Forelimb muscle (tissue), 1 donor: ENCODE measurements at regions not wholly inside any gene's neighbourhood (a gene's known extent, or its start where the extent isn't known, plus 50 kb on each side); places are given as distances from the start of the nearest gene placed in this dataset.
"Not testable (repeated sequence)": the region's sequence is repeated elsewhere in the genome, so short reads cannot be mapped to it uniquely, and the experiment has no call there.

Experiments
- DNase-seq: peaks from one replicate; pipeline ENCODE4 v3.0.0-alpha.2; 2013; ENCODE audit warnings: low read depth

- no peak for DNase-seq
Measured at GRCh38 chr7:108627476-108628051, 57.9 kb downstream of the DNAJB9 start.

GRCh38 chr7:108628678-108629077 is 59.0 kb downstream of the DNAJB9 start:
- no peak for DNase-seq

- DNase-seq = peak; percentile 51
Measured at GRCh38 chr7:108629651-108630400, 60.2 kb downstream of the DNAJB9 start.

GRCh38 chr7:108634036-108634435 is 64.4 kb downstream of the DNAJB9 start:
- no peak for DNase-seq

GRCh38 chr7:108634535-108634934 is 64.9 kb downstream of the DNAJB9 start:
- DNase-seq = no peak

GRCh38 chr7:108637049-108637621 is 67.5 kb downstream of the DNAJB9 start:
- no peak for DNase-seq

- DNase-seq = no peak
Measured at GRCh38 chr7:108642126-108642525, 72.5 kb downstream of the DNAJB9 start.

GRCh38 chr7:108643136-108643535 is 73.5 kb downstream of the DNAJB9 start:
- no peak for DNase-seq

- DNase-seq = no peak
Measured at GRCh38 chr7:108648989-108649388, 79.3 kb downstream of the DNAJB9 start.

GRCh38 chr7:108650467-108650866 is 80.8 kb downstream of the DNAJB9 start:
- peak; percentile 14 for DNase-seq

- no peak for DNase-seq
Measured at GRCh38 chr7:108652886-108653285, 83.2 kb downstream of the DNAJB9 start.

- no peak for DNase-seq
Measured at GRCh38 chr7:108653526-108653925, 83.9 kb downstream of the DNAJB9 start.

GRCh38 chr7:108657140-108657726 is 87.6 kb downstream of the DNAJB9 start:
- DNase-seq = not testable (repeated sequence)

- no peak for DNase-seq
Measured at GRCh38 chr7:108659261-108659660, 89.6 kb downstream of the DNAJB9 start.

- no peak for DNase-seq
Measured at GRCh38 chr7:108659867-108660266, 90.2 kb downstream of the DNAJB9 start.

GRCh38 chr7:108660465-108660864 is 90.8 kb downstream of the DNAJB9 start:
- DNase-seq = no peak

GRCh38 chr7:108662783-108663362 is 93.2 kb downstream of the DNAJB9 start:
- no peak for DNase-seq

- no peak for DNase-seq
Measured at GRCh38 chr7:108663701-108664100, 94.0 kb downstream of the DNAJB9 start.

- no peak for DNase-seq
Measured at GRCh38 chr7:108667216-108667615, 97.5 kb downstream of the DNAJB9 start.

GRCh38 chr7:108669958-108670357 is 100.3 kb downstream of the DNAJB9 start:
- no peak for DNase-seq

- not testable (repeated sequence) for DNase-seq
Measured at GRCh38 chr7:108673699-108674098, 104.0 kb downstream of the DNAJB9 start.

- no peak for DNase-seq
Measured at GRCh38 chr7:108684629-108685028, 115.0 kb downstream of the DNAJB9 start.
